PC-3 (cell line): ENCODE measurements at regions not wholly inside any gene's neighbourhood (a gene's known extent, or its start where the extent isn't known, plus 50 kb on each side); places are given as distances from the start of the nearest gene placed in this dataset.

ENCODE experiments used
- ATAC-seq: fragments of 200-7000 bp; cut with Tn5 transposase; 2 replicates; pipeline ENCODE4 v1.9.1; 2020; ENCODE audit warnings: mild to moderate bottlenecking, moderate library complexity
- BruUV-seq: library from RNA; stranded (reverse); fragments of 400-500 nt; replicated peaks from 2 replicates; lab custom pipeline; 2021; lab: Mats Ljungman, UMichigan
- CTCF ChIA-PET: fragments of 300-600 bp; sonication (Branson Sonifier 250); formaldehyde crosslinking; loops from one replicate; lab custom pipeline; 2022; ENCODE audit warnings: antibody characterized with exemption; lab: Charles Lee
- POLR2A ChIA-PET: fragments of 300-600 bp; sonication (Branson Sonifier 250); formaldehyde crosslinking; loops from one replicate; lab custom pipeline; 2022; ENCODE audit warnings: antibody characterized with exemption; ENCODE audit not compliant: unreplicated experiment; lab: Charles Lee
- DNase-seq: peaks from one replicate; pipeline ENCODE4 v3.0.0-alpha.2; 2015
- H2AFZ ChIP-seq: fragments of 300-600 bp; sonication (generic); 2 replicates; pipeline ENCODE4 v1.6.0; 2016; ENCODE audit warnings: antibody characterized with exemption, low read length
- H3F3A ChIP-seq: fragments of 300-600 bp; sonication (generic); one replicate; pipeline ENCODE4 v1.6.0; 2017; ENCODE audit warnings: antibody characterized with exemption, low read length, control low read depth, mild to moderate bottlenecking; ENCODE audit not compliant: unreplicated experiment
- H3K27ac ChIP-seq: fragments of 300-600 bp; sonication (generic); 2 replicates; pipeline ENCODE4 v1.5.1; 2016; ENCODE audit warnings: mild to moderate bottlenecking, low read length
- H3K27me3 ChIP-seq: fragments of 300-600 bp; sonication (generic); 2 replicates; pipeline ENCODE4 v1.6.1; 2016; ENCODE audit warnings: low read length, mixed read lengths
- H3K36me3 ChIP-seq: fragments of 300-600 bp; sonication (generic); 2 replicates; pipeline ENCODE4 v1.6.1; 2016; ENCODE audit warnings: low read depth, mixed run types, low read length, mixed read lengths
- H3K4me1 ChIP-seq: fragments of 300-600 bp; sonication (generic); 2 replicates; pipeline ENCODE4 v1.5.1; 2016; ENCODE audit warnings: low read length; ENCODE audit not compliant: insufficient read depth
- H3K4me2 ChIP-seq: fragments of 300-600 bp; sonication (generic); 2 replicates; pipeline ENCODE4 v1.6.0; 2016; ENCODE audit warnings: low read length
- H3K4me3 ChIP-seq: fragments of 300-600 bp; sonication (generic); 2 replicates; pipeline ENCODE4 v1.5.1; 2016; ENCODE audit warnings: mild to moderate bottlenecking, low read length, mixed read lengths
- H3K79me2 ChIP-seq: fragments of 300-600 bp; sonication (generic); 2 replicates; pipeline ENCODE4 v1.6.1; 2017; ENCODE audit warnings: low read length, mixed read lengths
- H3K9ac ChIP-seq: fragments of 300-600 bp; sonication (generic); 2 replicates; pipeline ENCODE4 v1.6.0; 2016; ENCODE audit warnings: mild to moderate bottlenecking, low read length
- H3K9me2 ChIP-seq: fragments of 300-600 bp; sonication (generic); replicated peaks from 2 replicates; pipeline ENCODE4 v1.6.1; 2016; ENCODE audit warnings: mixed run types, low read length, mixed read lengths
- H3K9me3 ChIP-seq: fragments of 300-600 bp; sonication (generic); 2 replicates; pipeline ENCODE4 v1.6.1; 2016; ENCODE audit warnings: low read length, mixed read lengths
- H4K20me1 ChIP-seq: fragments of 300-600 bp; sonication (generic); 2 replicates; pipeline ENCODE4 v1.6.1; 2016; ENCODE audit warnings: low read length, mixed read lengths
- EZH2 ChIP-seq: fragments of 300-600 bp; sonication (generic); IDR thresholded peaks from one replicate; pipeline ENCODE4 v1.6.1; 2017; ENCODE audit warnings: antibody characterized with exemption, mild to moderate bottlenecking, low read length; ENCODE audit not compliant: unreplicated experiment
- EZH2phosphoT487 ChIP-seq: fragments of 300-600 bp; sonication (generic); IDR thresholded peaks from 2 replicates; pipeline ENCODE4 v1.6.1; 2018; ENCODE audit warnings: mild to moderate bottlenecking, antibody characterized with exemption, low read length, borderline replicate concordance
- intact Hi-C: fragments of 100-400 bp; cut with micrococcal nuclease; formaldehyde crosslinking; loops from 2 replicates; pipeline ENCODE4 v1.9.0; 2023
- TF ChIP-seq, protein P1 (sequence below): fragments of 300-600 bp; sonication (generic); conservative IDR thresholded peaks from 2 replicates; pipeline ENCODE4 v1.5.1; 2017; ENCODE audit warnings: antibody characterized with exemption, low read depth, mild to moderate bottlenecking, low read length

DNA sequence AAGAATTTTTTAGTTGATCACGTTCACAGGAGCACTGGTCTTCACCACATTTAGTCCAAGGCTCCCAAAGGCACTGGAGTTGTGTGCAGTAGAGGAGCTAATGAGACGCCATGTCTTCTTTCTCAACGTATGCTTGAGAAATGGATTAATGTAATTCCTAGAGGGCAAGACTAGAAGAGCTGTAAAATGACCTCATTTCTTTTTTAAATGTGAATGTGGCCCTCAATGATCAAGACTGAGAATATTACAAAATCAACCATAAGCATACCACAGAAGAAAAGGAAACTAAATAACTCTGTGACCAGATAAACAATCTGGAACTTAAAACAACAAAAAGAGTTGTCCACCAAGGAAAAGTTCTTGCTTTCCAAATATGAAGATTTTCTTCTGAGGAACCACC lies 112.1 kb upstream of the THBS1 start:
- H4K20me1 ChIP-seq, result no peaks in the 10 kb centered on the region
- H3K27ac ChIP-seq, result no peak overlapping the region
- TF ChIP-seq, protein P1, sequence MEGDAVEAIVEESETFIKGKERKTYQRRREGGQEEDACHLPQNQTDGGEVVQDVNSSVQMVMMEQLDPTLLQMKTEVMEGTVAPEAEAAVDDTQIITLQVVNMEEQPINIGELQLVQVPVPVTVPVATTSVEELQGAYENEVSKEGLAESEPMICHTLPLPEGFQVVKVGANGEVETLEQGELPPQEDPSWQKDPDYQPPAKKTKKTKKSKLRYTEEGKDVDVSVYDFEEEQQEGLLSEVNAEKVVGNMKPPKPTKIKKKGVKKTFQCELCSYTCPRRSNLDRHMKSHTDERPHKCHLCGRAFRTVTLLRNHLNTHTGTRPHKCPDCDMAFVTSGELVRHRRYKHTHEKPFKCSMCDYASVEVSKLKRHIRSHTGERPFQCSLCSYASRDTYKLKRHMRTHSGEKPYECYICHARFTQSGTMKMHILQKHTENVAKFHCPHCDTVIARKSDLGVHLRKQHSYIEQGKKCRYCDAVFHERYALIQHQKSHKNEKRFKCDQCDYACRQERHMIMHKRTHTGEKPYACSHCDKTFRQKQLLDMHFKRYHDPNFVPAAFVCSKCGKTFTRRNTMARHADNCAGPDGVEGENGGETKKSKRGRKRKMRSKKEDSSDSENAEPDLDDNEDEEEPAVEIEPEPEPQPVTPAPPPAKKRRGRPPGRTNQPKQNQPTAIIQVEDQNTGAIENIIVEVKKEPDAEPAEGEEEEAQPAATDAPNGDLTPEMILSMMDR, result no peak
- no peak for TF ChIP-seq EZH2
- no peak for TF ChIP-seq EZH2phosphoT487
- no peaks in the 10 kb centered on the region for H3K4me1 ChIP-seq
- POLR2A ChIA-PET, result no interaction called here
- intact Hi-C loops, result no loop called here
- no peaks in the 10 kb centered on the region for H3K27me3 ChIP-seq
- H3K79me2 ChIP-seq, result no peaks in the 10 kb centered on the region
- no peaks in the 10 kb centered on the region for H3K36me3 ChIP-seq
- H3K9me2 ChIP-seq, result no peaks in the 10 kb centered on the region
- no peak overlapping the region for H3K4me2 ChIP-seq
- no peak overlapping the region for H3K9ac ChIP-seq
- DNase-seq (no peak), ATAC-seq (no peak)
- no peaks in the 10 kb centered on the region for H3F3A ChIP-seq
- no peak overlapping the region for H2AFZ ChIP-seq
- no peaks in the 10 kb centered on the region for H3K9me3 ChIP-seq
- no TSS peak for BruUV-seq
- no peak overlapping the region for H3K4me3 ChIP-seq
- CTCF ChIA-PET, result no interaction called here

DNA sequence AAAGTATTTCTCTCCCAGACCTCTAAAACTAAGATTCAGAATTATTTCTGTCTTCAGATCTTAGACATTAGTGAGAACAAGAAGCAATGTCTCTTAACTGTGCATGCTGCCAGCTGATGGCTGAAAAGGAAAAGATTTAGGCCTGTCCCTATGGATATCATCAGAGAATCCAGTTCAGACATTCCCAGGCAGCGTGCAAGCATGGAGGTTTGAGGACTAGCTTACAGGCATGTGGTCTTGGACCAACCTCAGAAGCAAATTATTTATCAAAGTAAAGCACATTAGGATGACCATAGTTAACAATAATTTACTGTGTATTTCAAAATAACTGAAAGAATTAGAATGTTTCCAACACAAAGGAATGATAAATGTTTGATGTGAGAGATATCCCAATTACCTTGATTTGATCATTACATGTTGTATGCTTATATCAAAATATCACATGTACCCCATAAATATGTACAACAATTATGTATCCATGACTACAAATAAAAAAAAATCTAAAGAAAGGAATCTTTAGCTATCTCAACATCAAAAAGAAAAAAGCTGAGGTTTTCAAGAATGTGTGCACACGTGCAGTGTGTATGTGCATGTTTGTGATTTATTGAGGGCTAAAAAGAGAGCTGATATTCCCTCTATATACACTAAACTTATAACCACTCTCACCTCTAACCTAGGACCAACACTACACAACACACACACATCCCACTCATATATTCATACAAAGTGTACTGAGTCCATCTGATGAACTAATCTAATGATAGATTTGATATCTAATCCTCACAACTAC lies 108.9 kb upstream of the THBS1 start:
- Histone ChIP-seq H3F3A (no peaks in the 10 kb centered on the region), H3K4me1 (no peaks in the 10 kb centered on the region), H2AFZ (no peak overlapping the region), H3K4me2 (no peak overlapping the region), H3K9me3 (no peaks in the 10 kb centered on the region), H3K36me3 (no peaks in the 10 kb centered on the region), H3K4me3 (no peak overlapping the region), H3K79me2 (no peaks in the 10 kb centered on the region), H3K27ac (no peak overlapping the region), H4K20me1 (no peaks in the 10 kb centered on the region), H3K27me3 (no peaks in the 10 kb centered on the region), H3K9ac (no peak overlapping the region), H3K9me2 (no peaks in the 10 kb centered on the region)
- no TSS peak for BruUV-seq
- ChIA-PET POLR2A (no interaction called here), CTCF (no interaction called here)
- intact Hi-C loops, result no loop called here
- no peak for DNase-seq
- ATAC-seq, result no peak
- TF ChIP-seq EZH2phosphoT487 (no peak), EZH2 (no peak)
- TF ChIP-seq, protein P1, result no peak

DNA sequence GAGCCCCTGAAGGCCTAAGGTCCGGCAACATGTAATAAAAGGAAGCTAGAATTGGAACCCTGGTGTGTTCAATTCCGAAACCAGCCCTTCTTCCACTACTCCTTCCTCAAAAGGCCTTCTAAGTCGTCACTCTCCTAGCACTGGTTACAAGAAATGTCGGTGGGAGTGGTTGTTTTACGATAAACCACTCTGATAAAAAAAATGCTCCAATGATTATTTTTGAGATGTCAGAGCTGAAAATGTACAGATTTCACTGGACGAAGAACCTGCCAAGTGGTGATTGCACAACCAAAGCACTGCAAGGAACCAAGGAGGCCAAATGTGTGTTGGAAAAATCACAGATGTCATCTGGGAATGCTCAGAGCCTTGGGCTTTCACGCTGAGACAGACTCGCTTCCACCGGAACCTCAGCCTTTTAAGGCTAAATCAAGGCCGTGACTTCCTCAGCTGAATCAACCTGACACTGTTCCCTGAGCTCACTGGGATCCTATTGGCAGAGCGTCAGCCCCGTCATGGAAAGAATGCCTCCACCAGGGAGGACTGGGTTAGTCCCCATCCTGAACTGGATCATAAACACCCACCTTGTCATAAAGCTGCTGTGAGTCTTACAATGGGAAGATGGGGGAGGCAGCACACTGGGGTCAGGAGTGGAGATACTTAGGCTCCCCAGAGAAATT lies 108.1 kb upstream of the THBS1 start:
- H3K9me3 ChIP-seq, result no peaks in the 10 kb centered on the region
- no peaks in the 10 kb centered on the region for H3K27me3 ChIP-seq
- no peaks in the 10 kb centered on the region for H3K4me1 ChIP-seq
- no peak overlapping the region for H3K9ac ChIP-seq
- CTCF ChIA-PET, result interaction anchor here (0.6 kb wide), 1 partner anchor 455 kb away, joined by 3 read pairs; no protein-coding TSS in a partner anchor
- H3K4me2 ChIP-seq, result no peak overlapping the region
- POLR2A ChIA-PET, result no interaction called here
- H3K4me3 ChIP-seq, result no peak overlapping the region
- no peak overlapping the region for H3K27ac ChIP-seq
- no peak for TF ChIP-seq EZH2
- no peak for TF ChIP-seq EZH2phosphoT487
- TF ChIP-seq, protein P1, result no peak
- ATAC-seq (no peak), DNase-seq (no peak)
- H3K36me3 ChIP-seq, result no peaks in the 10 kb centered on the region
- BruUV-seq, result no TSS peak
- no peak overlapping the region for H2AFZ ChIP-seq
- H3F3A ChIP-seq, result no peaks in the 10 kb centered on the region
- H3K79me2 ChIP-seq, result no peaks in the 10 kb centered on the region
- H3K9me2 ChIP-seq, result no peaks in the 10 kb centered on the region
- no peaks in the 10 kb centered on the region for H4K20me1 ChIP-seq
- intact Hi-C loops, result no loop called here
